GM23338 (cell line): ENCODE measurements at regions not wholly inside any gene's neighbourhood (a gene's known extent, or its start where the extent isn't known, plus 50 kb on each side); places are given as distances from the start of the nearest gene placed in this dataset.

Experiments used
- EZH2 ChIP-seq: fragments of 200-600 bp; sonication (generic); IDR thresholded peaks from one replicate; pipeline ENCODE4 v1.8.0; 2017; ENCODE audit warnings: antibody characterized with exemption, mild to moderate bottlenecking, low read depth; ENCODE audit not compliant: unreplicated experiment
- EZH2phosphoT487 ChIP-seq: fragments of 200-600 bp; sonication (generic); IDR thresholded peaks from one replicate; pipeline ENCODE4 v1.8.1; 2018; ENCODE audit warnings: antibody characterized with exemption; ENCODE audit not compliant: unreplicated experiment
- JUNB ChIP-seq: IDR thresholded peaks from one replicate; pipeline ENCODE4 v1.6.1; 2016; ENCODE audit warnings: antibody characterized with exemption; ENCODE audit not compliant: unreplicated experiment
- POLR2AphosphoS5 ChIP-seq: IDR thresholded peaks from 2 replicates; pipeline ENCODE4 v1.6.1; 2016; ENCODE audit warnings: antibody characterized with exemption, low read depth
- STAT1 ChIP-seq: IDR thresholded peaks from one replicate; pipeline ENCODE4 v1.6.1; 2016; ENCODE audit warnings: antibody characterized with exemption; ENCODE audit not compliant: unreplicated experiment
- ZNF331 ChIP-seq: fragments of 250-450 bp; sonication (Bioruptor Pico); IDR thresholded peaks from 2 replicates; pipeline ENCODE4 v1.5.0; 2020; ENCODE audit warnings: low read depth, mild to moderate bottlenecking, moderate library complexity
- TF ChIP-seq, protein P1 (sequence below), 2 experiments: fragments of 200-600 bp in 1 of 2; sonication (generic) in 1 of 2; conservative IDR thresholded peaks; 2 replicates each; pipeline versions ENCODE4 v1.5.1 to v1.6.1; 2016 to 2017; ENCODE audit warnings: antibody characterized with exemption in 2 of 2, low read depth in 2 of 2, mild to moderate bottlenecking in 2 of 2, moderate library complexity in 1 of 2
- TF ChIP-seq, protein P2 (sequence below): IDR thresholded peaks from one replicate; pipeline ENCODE4 v1.6.1; 2018; ENCODE audit warnings: antibody characterized with exemption; ENCODE audit not compliant: unreplicated experiment
- TF ChIP-seq, protein P3 (sequence below): IDR thresholded peaks from 2 replicates; pipeline ENCODE4 v1.6.1; 2016; ENCODE audit warnings: antibody characterized with exemption

DNA sequence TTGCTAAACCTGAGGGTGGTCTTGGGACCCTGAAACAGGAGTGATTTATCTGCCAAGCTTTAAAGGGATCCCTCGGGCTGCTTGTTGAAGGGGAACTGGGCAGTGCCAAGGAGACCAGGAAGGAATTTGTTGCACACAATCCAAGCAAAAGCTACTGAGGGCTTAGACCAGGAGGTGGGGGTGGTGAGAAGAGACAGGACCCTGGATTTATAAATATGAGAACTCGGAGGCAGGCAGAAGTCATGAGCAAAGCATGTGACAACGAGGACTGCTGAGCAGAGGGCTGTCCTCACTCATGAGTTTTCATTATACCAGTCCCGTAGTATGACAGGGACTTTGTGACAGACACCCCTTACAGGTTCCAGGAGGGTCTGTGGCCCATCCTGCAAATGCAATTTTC lies 237.3 kb downstream of the DRD1 start:
- TF ChIP-seq, protein P1, sequence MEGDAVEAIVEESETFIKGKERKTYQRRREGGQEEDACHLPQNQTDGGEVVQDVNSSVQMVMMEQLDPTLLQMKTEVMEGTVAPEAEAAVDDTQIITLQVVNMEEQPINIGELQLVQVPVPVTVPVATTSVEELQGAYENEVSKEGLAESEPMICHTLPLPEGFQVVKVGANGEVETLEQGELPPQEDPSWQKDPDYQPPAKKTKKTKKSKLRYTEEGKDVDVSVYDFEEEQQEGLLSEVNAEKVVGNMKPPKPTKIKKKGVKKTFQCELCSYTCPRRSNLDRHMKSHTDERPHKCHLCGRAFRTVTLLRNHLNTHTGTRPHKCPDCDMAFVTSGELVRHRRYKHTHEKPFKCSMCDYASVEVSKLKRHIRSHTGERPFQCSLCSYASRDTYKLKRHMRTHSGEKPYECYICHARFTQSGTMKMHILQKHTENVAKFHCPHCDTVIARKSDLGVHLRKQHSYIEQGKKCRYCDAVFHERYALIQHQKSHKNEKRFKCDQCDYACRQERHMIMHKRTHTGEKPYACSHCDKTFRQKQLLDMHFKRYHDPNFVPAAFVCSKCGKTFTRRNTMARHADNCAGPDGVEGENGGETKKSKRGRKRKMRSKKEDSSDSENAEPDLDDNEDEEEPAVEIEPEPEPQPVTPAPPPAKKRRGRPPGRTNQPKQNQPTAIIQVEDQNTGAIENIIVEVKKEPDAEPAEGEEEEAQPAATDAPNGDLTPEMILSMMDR (conservative IDR thresholded peaks at IDR 0.05; ENCODE audit: low read depth in 2 of 2) = no peak
- TF ChIP-seq, protein P2, sequence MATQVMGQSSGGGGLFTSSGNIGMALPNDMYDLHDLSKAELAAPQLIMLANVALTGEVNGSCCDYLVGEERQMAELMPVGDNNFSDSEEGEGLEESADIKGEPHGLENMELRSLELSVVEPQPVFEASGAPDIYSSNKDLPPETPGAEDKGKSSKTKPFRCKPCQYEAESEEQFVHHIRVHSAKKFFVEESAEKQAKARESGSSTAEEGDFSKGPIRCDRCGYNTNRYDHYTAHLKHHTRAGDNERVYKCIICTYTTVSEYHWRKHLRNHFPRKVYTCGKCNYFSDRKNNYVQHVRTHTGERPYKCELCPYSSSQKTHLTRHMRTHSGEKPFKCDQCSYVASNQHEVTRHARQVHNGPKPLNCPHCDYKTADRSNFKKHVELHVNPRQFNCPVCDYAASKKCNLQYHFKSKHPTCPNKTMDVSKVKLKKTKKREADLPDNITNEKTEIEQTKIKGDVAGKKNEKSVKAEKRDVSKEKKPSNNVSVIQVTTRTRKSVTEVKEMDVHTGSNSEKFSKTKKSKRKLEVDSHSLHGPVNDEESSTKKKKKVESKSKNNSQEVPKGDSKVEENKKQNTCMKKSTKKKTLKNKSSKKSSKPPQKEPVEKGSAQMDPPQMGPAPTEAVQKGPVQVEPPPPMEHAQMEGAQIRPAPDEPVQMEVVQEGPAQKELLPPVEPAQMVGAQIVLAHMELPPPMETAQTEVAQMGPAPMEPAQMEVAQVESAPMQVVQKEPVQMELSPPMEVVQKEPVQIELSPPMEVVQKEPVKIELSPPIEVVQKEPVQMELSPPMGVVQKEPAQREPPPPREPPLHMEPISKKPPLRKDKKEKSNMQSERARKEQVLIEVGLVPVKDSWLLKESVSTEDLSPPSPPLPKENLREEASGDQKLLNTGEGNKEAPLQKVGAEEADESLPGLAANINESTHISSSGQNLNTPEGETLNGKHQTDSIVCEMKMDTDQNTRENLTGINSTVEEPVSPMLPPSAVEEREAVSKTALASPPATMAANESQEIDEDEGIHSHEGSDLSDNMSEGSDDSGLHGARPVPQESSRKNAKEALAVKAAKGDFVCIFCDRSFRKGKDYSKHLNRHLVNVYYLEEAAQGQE = no peak
- TF ChIP-seq EZH2phosphoT487 = no peak
- TF ChIP-seq POLR2AphosphoS5 = no peak
- TF ChIP-seq EZH2 = no peak
- TF ChIP-seq JUNB = no peak
- TF ChIP-seq ZNF331 (CRISPR knock-in tag) = no peak
- TF ChIP-seq STAT1 = no peak
- TF ChIP-seq, protein P3, sequence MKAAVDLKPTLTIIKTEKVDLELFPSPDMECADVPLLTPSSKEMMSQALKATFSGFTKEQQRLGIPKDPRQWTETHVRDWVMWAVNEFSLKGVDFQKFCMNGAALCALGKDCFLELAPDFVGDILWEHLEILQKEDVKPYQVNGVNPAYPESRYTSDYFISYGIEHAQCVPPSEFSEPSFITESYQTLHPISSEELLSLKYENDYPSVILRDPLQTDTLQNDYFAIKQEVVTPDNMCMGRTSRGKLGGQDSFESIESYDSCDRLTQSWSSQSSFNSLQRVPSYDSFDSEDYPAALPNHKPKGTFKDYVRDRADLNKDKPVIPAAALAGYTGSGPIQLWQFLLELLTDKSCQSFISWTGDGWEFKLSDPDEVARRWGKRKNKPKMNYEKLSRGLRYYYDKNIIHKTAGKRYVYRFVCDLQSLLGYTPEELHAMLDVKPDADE = no peak
